BE2C (cell line): ENCODE measurements at regions not wholly inside any gene's neighbourhood (a gene's known extent, or its start where the extent isn't known, plus 50 kb on each side); places are given as distances from the start of the nearest gene placed in this dataset.

ENCODE experiments used
- DNase-seq: peaks from one replicate; pipeline ENCODE4 v3.0.0-alpha.2; 2020
- H3K27me3 ChIP-seq: fragments of 250-450 bp; sonication (Bioruptor Pico); 2 replicates; pipeline ENCODE4 v1.5.1; 2020; ENCODE audit warnings: mild to moderate bottlenecking
- H3K36me3 ChIP-seq: fragments of 250-450 bp; sonication (Bioruptor Pico); 2 replicates; pipeline ENCODE4 v1.5.1; 2020; ENCODE audit warnings: mild to moderate bottlenecking
- H3K4me1 ChIP-seq: fragments of 250-450 bp; sonication (Bioruptor Pico); 2 replicates; pipeline ENCODE4 v1.5.1; 2020
- H3K4me3 ChIP-seq: 2 replicates; pipeline ENCODE4 v1.5.1; 2011; ENCODE audit warnings: low read depth, low read length
- H3K9me3 ChIP-seq: fragments of 250-450 bp; sonication (Bioruptor Pico); 2 replicates; pipeline ENCODE4 v1.5.1; 2020
- CTCF ChIP-seq: IDR thresholded peaks from 2 replicates; pipeline ENCODE4 v1.5.1; 2012; ENCODE audit warnings: mild to moderate bottlenecking, low read depth, low read length

- Histone ChIP-seq H3K27me3 (no peaks in the 10 kb centered on the region), H3K9me3 (no peaks in the 10 kb centered on the region), H3K36me3 (no peaks in the 10 kb centered on the region), H3K4me1 (peaks cover 7% of the 10 kb centered on the region), H3K4me3 (no peak overlapping the region)
- TF ChIP-seq CTCF, result no peak
- DNase-seq, result no peak
These were observed 257.5 kb downstream of the C4orf33 start for GRCh38 chr4:129353490-129353889.

GRCh38 chr4:129355031-129355430 is 259.1 kb downstream of the C4orf33 start:
- H3K4me1 ChIP-seq, result peaks cover 7% of the 10 kb centered on the region
- no peak for DNase-seq
- H3K36me3 ChIP-seq, result no peaks in the 10 kb centered on the region
- no peaks in the 10 kb centered on the region for H3K27me3 ChIP-seq
- no peaks in the 10 kb centered on the region for H3K9me3 ChIP-seq
- no peak for TF ChIP-seq CTCF
- no peak overlapping the region for H3K4me3 ChIP-seq

GRCh38 chr4:129355516-129355915 is 259.6 kb downstream of the C4orf33 start:
- TF ChIP-seq CTCF, result no peak
- no peak for DNase-seq
- H3K27me3 ChIP-seq, result no peaks in the 10 kb centered on the region
- no peaks in the 10 kb centered on the region for H3K36me3 ChIP-seq
- peaks cover 7% of the 10 kb centered on the region for H3K4me1 ChIP-seq
- H3K9me3 ChIP-seq, result no peaks in the 10 kb centered on the region
- H3K4me3 ChIP-seq, result no peak overlapping the region

GRCh38 chr4:129358571-129358970 is 262.6 kb downstream of the C4orf33 start:
- DNase-seq, result no peak
- Histone ChIP-seq H3K9me3 (no peaks in the 10 kb centered on the region), H3K36me3 (no peaks in the 10 kb centered on the region), H3K4me3 (no peak overlapping the region), H3K4me1 (peaks cover 5% of the 10 kb centered on the region; the same call in 1 of the 2 replicates), H3K27me3 (no peaks in the 10 kb centered on the region)
- no peak for TF ChIP-seq CTCF

- TF ChIP-seq CTCF, result no peak
These were observed 263.5 kb downstream of the C4orf33 start for GRCh38 chr4:129359461-129359860.

GRCh38 chr4:129362691-129363274 is 266.8 kb downstream of the C4orf33 start:
- peaks cover 5% of the 10 kb centered on the region; the same call in 1 of the 2 replicates for H3K4me1 ChIP-seq
- no peaks in the 10 kb centered on the region for H3K36me3 ChIP-seq
- no peak overlapping the region for H3K4me3 ChIP-seq
- H3K9me3 ChIP-seq, result no peaks in the 10 kb centered on the region
- DNase-seq, result peak; percentile 77
- H3K27me3 ChIP-seq, result no peaks in the 10 kb centered on the region
- peak; percentile 84 for TF ChIP-seq CTCF

More at GRCh38 chr4:129359461-129359860, 263.5 kb downstream of the C4orf33 start:
- Histone ChIP-seq H3K36me3 (no peaks in the 10 kb centered on the region), H3K9me3 (no peaks in the 10 kb centered on the region), H3K4me3 (no peak overlapping the region), H3K4me1 (peaks cover 5% of the 10 kb centered on the region; the same call in 1 of the 2 replicates), H3K27me3 (no peaks in the 10 kb centered on the region)
- DNase-seq, result no peak
